Left lung (tissue), 4 donors: ENCODE measurements at regions not wholly inside any gene's neighbourhood (a gene's known extent, or its start where the extent isn't known, plus 50 kb on each side); places are given as distances from the start of the nearest gene placed in this dataset.
"Not testable (repeated sequence)": the region's sequence is repeated elsewhere in the genome, so short reads cannot be mapped to it uniquely, and the experiment has no call there.

Source experiments
- ATAC-seq: fragments of 200-7000 bp; cut with Tn5 transposase; one replicate; pipeline ENCODE4 v1.9.1; 2020; ENCODE audit warnings: moderate library complexity
- DNase-seq, 4 donors: peaks; one replicate each; pipeline ENCODE4 v3.0.0-alpha.2; 2013 to 2020
- H3K27ac ChIP-seq, 2 donors: fragments of 200-600 bp; sonication (generic) in 1 of 2; one replicate each; pipeline versions ENCODE4 v1.5.0 to v1.8.0; 2020 to 2021
- H3K27me3 ChIP-seq, 2 donors: fragments of 200-600 bp; sonication (generic) in 1 of 2; one replicate each; pipeline versions ENCODE4 v1.5.0 to v1.8.0; 2020 to 2021
- H3K36me3 ChIP-seq, 2 donors: fragments of 200-600 bp; sonication (generic) in 1 of 2; one replicate each; pipeline versions ENCODE4 v1.5.0 to v1.8.0; 2020 to 2021
- H3K4me1 ChIP-seq, 2 donors: fragments of 200-600 bp; one replicate each; pipeline ENCODE4 v1.8.0; 2021
- H3K4me3 ChIP-seq, 2 donors: fragments of 200-600 bp; sonication (generic) in 1 of 2; one replicate each; pipeline versions ENCODE4 v1.5.0 to v1.8.0; 2020 to 2021; ENCODE audit warnings: mild to moderate bottlenecking in 1 of 2
- H3K9me3 ChIP-seq, 2 donors: fragments of 200-600 bp; sonication (generic) in 1 of 2; one replicate each; pipeline versions ENCODE4 v1.5.0 to v1.8.0; 2020 to 2021
- CTCF ChIP-seq, 2 donors: fragments of 200-600 bp; sonication (generic) in 1 of 2; IDR thresholded peaks; one replicate each; pipeline versions ENCODE4 v1.5.0 to v1.8.0; 2021; ENCODE audit warnings: antibody characterized with exemption in 2 of 2
- intact Hi-C, 2 donors: fragments of 100-400 bp; cut with DNase I; formaldehyde crosslinking; loops; one replicate each; pipeline versions ENCODE4 v1.11.2 to v1.14.2; 2022
- donor health status: DM: no; HTN: yes; CAD: no.
- donor health status: DM: no; HTN: no; CAD: no.

GRCh38 chr4:160362478-160362877 lies 1259.6 kb downstream of the RAPGEF2 start:
- no peak for DNase-seq
- H3K9me3 ChIP-seq, result peaks cover 0 to 6% of the 10 kb centered on the region in 2 donors
- H3K27ac ChIP-seq, result no peak overlapping the region
- no peak for TF ChIP-seq CTCF (IDR thresholded peaks at IDR 0.05)
- no peaks in the 10 kb centered on the region for H3K4me1 ChIP-seq
- H3K36me3 ChIP-seq, result no peaks in the 10 kb centered on the region
- no peaks in the 10 kb centered on the region for H3K27me3 ChIP-seq
- ATAC-seq, result no peak
- no peak overlapping the region for H3K4me3 ChIP-seq
- intact Hi-C loops, result no loop called here

- H3K9me3 ChIP-seq, result peaks cover 0 to 6% of the 10 kb centered on the region in 2 donors
- H3K4me3 ChIP-seq, result no peak overlapping the region
- H3K27ac ChIP-seq, result no peak overlapping the region
- no peak for DNase-seq
- no peak for TF ChIP-seq CTCF (IDR thresholded peaks at IDR 0.05)
- H3K27me3 ChIP-seq, result no peaks in the 10 kb centered on the region
- H3K4me1 ChIP-seq, result no peaks in the 10 kb centered on the region
- intact Hi-C loops, result no loop called here
- no peaks in the 10 kb centered on the region for H3K36me3 ChIP-seq
- ATAC-seq, result no peak
Observed at GRCh38 chr4:160364217-160364616, 1261.3 kb downstream of the RAPGEF2 start.

- intact Hi-C loops, H3K27ac ChIP-seq, DNase-seq, H3K9me3 ChIP-seq, H3K36me3 ChIP-seq, H3K4me3 ChIP-seq, H3K4me1 ChIP-seq, H3K27me3 ChIP-seq, ATAC-seq: not testable (repeated sequence)
Observed at GRCh38 chr4:160364665-160365064, 1261.8 kb downstream of the RAPGEF2 start.

- H3K36me3 ChIP-seq, H3K4me1 ChIP-seq, H3K27me3 ChIP-seq, H3K9me3 ChIP-seq, DNase-seq, intact Hi-C loops, ATAC-seq, H3K27ac ChIP-seq, H3K4me3 ChIP-seq: not testable (repeated sequence)
Observed at GRCh38 chr4:160365383-160365782, 1262.5 kb downstream of the RAPGEF2 start.

- Histone ChIP-seq H3K4me1 (no peaks in the 10 kb centered on the region), H3K27ac (no peak overlapping the region), H3K4me3 (no peak overlapping the region), H3K27me3 (no peaks in the 10 kb centered on the region), H3K36me3 (no peaks in the 10 kb centered on the region), H3K9me3 (no peaks in the 10 kb centered on the region)
- intact Hi-C loops, result no loop called here
- no peak for ATAC-seq
- TF ChIP-seq CTCF (IDR thresholded peaks at IDR 0.05), result no peak
- no peak for DNase-seq
Observed at GRCh38 chr4:160370046-160370445, 1267.2 kb downstream of the RAPGEF2 start.

- no peak for ATAC-seq
- Histone ChIP-seq H3K27ac (no peak overlapping the region), H3K4me1 (no peaks in the 10 kb centered on the region), H3K27me3 (no peaks in the 10 kb centered on the region), H3K9me3 (no peaks in the 10 kb centered on the region), H3K36me3 (no peaks in the 10 kb centered on the region), H3K4me3 (no peak overlapping the region)
- no peak for DNase-seq
- TF ChIP-seq CTCF (IDR thresholded peaks at IDR 0.05), result no peak
- intact Hi-C loops, result no loop called here
Observed at GRCh38 chr4:160371446-160371845, 1268.6 kb downstream of the RAPGEF2 start.
